GM10248 (cell line): ENCODE measurements at regions not wholly inside any gene's neighbourhood (a gene's known extent, or its start where the extent isn't known, plus 50 kb on each side); places are given as distances from the start of the nearest gene placed in this dataset.

Source experiments
- CTCF ChIA-PET: fragments of 300-600 bp; sonication (Branson Sonifier 250); formaldehyde crosslinking; extraction: SDS; loops from one replicate; lab custom pipeline; 2021; ENCODE audit warnings: antibody characterized with exemption; lab: Yijun Ruan, JAX
- POLR2A ChIA-PET: fragments of 350-650 bp; sonication (Branson Sonifier 250); formaldehyde crosslinking; extraction: SDS; loops from one replicate; lab custom pipeline; 2020; ENCODE audit warnings: antibody characterized with exemption; lab: Yijun Ruan, JAX
- DNase-seq: peaks from one replicate; pipeline ENCODE4 v3.0.0; 2012; ENCODE audit errors: extremely low spot score
- TF ChIP-seq, protein P1 (sequence below): IDR thresholded peaks from 2 replicates; pipeline ENCODE4 v1.5.1; 2012; ENCODE audit warnings: mild to moderate bottlenecking, low read depth; ENCODE audit errors: extremely low read depth, missing control alignments, control extremely low read depth

GRCh38 chr18:59822612-59823550 is 76.9 kb upstream of the PMAIP1 start:
- no peak for DNase-seq
- TF ChIP-seq, protein P1, sequence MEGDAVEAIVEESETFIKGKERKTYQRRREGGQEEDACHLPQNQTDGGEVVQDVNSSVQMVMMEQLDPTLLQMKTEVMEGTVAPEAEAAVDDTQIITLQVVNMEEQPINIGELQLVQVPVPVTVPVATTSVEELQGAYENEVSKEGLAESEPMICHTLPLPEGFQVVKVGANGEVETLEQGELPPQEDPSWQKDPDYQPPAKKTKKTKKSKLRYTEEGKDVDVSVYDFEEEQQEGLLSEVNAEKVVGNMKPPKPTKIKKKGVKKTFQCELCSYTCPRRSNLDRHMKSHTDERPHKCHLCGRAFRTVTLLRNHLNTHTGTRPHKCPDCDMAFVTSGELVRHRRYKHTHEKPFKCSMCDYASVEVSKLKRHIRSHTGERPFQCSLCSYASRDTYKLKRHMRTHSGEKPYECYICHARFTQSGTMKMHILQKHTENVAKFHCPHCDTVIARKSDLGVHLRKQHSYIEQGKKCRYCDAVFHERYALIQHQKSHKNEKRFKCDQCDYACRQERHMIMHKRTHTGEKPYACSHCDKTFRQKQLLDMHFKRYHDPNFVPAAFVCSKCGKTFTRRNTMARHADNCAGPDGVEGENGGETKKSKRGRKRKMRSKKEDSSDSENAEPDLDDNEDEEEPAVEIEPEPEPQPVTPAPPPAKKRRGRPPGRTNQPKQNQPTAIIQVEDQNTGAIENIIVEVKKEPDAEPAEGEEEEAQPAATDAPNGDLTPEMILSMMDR, result no peak
- ChIA-PET CTCF (interaction anchor here (0.8 to 8.4 kb wide), 62 partner anchors 9 to 741 kb away, joined by 3 to 158 read pairs (median 4); partner anchors contain the start of genes CCBE1 and PMAIP1), POLR2A (interaction anchor here (0.8 kb wide), 1 partner anchor 126 kb away, joined by 3 read pairs; the partner anchor contains the start of gene CCBE1)

- POLR2A ChIA-PET, result no interaction called here
- DNase-seq, result no peak
- CTCF ChIA-PET, result interaction anchor here (0.9 to 8.4 kb wide), 13 partner anchors 9 to 572 kb away, joined by 3 to 158 read pairs (median 23); partner anchors contain the start of gene CCBE1
- TF ChIP-seq, protein P1, result no peak
Measured at GRCh38 chr18:59821983-59822382, 77.8 kb upstream of the PMAIP1 start.

DNA sequence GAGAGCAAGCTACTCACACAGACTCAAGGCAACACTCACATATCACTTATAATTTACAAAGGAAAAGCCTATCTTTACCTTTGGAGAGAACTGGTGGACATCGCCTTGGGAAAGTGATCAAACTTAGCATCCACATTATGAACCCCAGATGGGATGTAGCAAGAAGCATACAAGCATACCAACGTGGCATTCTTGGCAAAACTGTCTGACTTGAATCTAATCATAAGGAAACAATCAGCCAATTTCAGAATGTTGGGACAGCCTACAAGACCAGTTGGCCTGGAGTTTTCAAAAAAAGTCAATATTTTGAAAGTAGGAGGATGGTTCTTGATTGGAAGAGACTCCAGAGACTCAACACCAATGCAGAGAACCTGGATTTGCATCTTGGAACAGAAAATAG is 79.1 kb upstream of the PMAIP1 start:
- ChIA-PET POLR2A (no interaction called here), CTCF (interaction anchor here (2.5 to 8.4 kb wide), 3 partner anchors 39 to 362 kb away, joined by 11 to 158 read pairs (median 68); partner anchors contain the start of gene CCBE1)
- DNase-seq, result no peak
- TF ChIP-seq, protein P1, result no peak

DNA sequence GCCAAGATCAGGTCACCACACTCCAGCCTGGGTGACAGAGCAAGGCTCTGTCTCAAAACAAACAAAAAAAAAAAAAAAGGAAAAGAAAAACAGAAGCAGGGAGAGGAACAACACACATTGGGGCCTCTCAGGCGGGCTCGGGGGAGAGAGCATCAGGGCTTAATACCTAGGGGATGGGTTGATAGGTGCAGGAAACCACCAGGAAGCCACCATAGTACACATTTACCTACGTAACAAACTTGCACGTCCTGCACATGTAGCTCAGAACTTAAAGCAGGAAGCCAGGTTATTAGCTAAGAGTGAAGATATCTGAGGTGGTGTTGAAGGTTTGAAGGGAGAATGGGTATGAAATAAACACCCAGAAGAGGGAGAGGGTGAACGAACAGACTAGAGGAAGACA is 81.0 kb upstream of the PMAIP1 start:
- POLR2A ChIA-PET, result no interaction called here
- TF ChIP-seq, protein P1, result no peak
- CTCF ChIA-PET, result interaction anchor here (0.7 to 8.4 kb wide), 5 partner anchors 17 to 360 kb away, joined by 3 to 158 read pairs (median 4); no protein-coding TSS in a partner anchor
- DNase-seq, result no peak

DNA sequence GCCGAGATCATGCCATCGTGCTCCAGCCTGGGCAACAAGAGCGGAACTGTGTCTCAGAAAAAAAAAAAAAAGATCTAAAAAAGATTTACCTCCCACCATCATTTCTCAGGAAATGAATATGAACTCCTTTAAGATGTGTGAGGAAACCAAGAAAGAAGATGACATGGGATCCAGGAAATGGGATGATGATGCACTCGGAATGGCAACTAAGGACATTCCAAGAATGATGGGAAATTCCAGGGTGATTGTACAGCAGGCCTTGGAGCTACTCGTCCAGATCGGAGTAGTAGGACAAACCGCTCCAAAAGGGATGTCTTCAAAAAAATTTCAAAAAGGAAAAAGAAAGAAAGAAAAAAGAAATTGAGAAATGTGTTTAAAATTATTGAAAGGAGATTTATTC is 84.9 kb upstream of the PMAIP1 start:
- POLR2A ChIA-PET, result no interaction called here
- TF ChIP-seq, protein P1, result no peak
- no peak for DNase-seq
- CTCF ChIA-PET, result interaction anchor here (5.9 kb wide), 1 partner anchor 8 kb away, joined by 53 read pairs; no protein-coding TSS in a partner anchor

DNA sequence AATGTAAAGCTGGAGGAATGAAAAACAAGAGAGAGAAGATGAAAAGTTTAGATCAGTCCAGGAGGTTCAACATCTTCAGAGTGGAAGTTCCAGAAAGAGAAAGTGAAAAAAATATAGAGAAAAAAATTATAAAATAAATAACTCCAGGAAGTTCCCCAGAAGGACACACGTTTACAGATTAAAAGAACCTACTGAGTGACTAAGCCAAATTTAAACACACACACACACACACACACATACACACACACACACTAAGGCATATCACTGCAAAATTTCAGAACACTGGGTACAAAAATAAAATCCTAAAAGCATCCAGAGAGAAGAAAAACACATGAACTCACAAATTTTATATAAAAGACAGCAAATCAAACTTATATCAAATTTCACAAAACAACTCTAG is 85.9 kb upstream of the PMAIP1 start:
- POLR2A ChIA-PET, result no interaction called here
- TF ChIP-seq, protein P1, result no peak
- no peak for DNase-seq
- CTCF ChIA-PET, result interaction anchor here (0.7 to 5.9 kb wide), 2 partner anchors 9 to 23 kb away, joined by 3 to 53 read pairs; no protein-coding TSS in a partner anchor
